Neural progenitor cell (in vitro differentiated cells): ENCODE measurements at regions not wholly inside any gene's neighbourhood (a gene's known extent, or its start where the extent isn't known, plus 50 kb on each side); places are given as distances from the start of the nearest gene placed in this dataset.

Experiments used
- DNase-seq: peaks from one replicate; pipeline ENCODE4 v3.0.0-alpha.2; 2016; ENCODE audit warnings: low spot score
- H2AFZ ChIP-seq: fragments of 200-600 bp; sonication (generic); replicated peaks from 2 replicates; pipeline ENCODE4 v1.6.1; 2016; ENCODE audit warnings: antibody characterized with exemption
- H3F3A ChIP-seq: fragments of 200-600 bp; sonication (generic); 2 replicates; pipeline ENCODE4 v1.6.1; 2016; ENCODE audit warnings: antibody characterized with exemption, low read depth
- H3K27ac ChIP-seq: fragments of 200-600 bp; sonication (generic); 2 replicates; pipeline ENCODE4 v1.5.1; 2016; ENCODE audit warnings: mild to moderate bottlenecking
- H3K27me3 ChIP-seq: fragments of 200-600 bp; sonication (generic); 2 replicates; pipeline ENCODE4 v1.6.1; 2016; ENCODE audit warnings: mild to moderate bottlenecking, moderate library complexity
- H3K36me3 ChIP-seq: fragments of 200-600 bp; sonication (generic); 2 replicates; pipeline ENCODE4 v1.5.1; 2016
- H3K4me1 ChIP-seq: fragments of 200-600 bp; sonication (generic); 2 replicates; pipeline ENCODE4 v1.6.1; 2016; ENCODE audit warnings: mixed run types
- H3K4me2 ChIP-seq: fragments of 200-600 bp; sonication (generic); 2 replicates; pipeline ENCODE4 v1.6.1; 2016
- H3K4me3 ChIP-seq: fragments of 200-600 bp; sonication (generic); 2 replicates; pipeline ENCODE4 v1.5.1; 2016
- H3K79me2 ChIP-seq: fragments of 200-600 bp; sonication (generic); 2 replicates; pipeline ENCODE4 v1.6.1; 2016; ENCODE audit warnings: low read depth
- H3K9ac ChIP-seq: fragments of 200-600 bp; sonication (generic); 2 replicates; pipeline ENCODE4 v1.6.1; 2016
- H3K9me3 ChIP-seq: fragments of 200-600 bp; sonication (generic); 2 replicates; pipeline ENCODE4 v1.5.1; 2016; ENCODE audit warnings: low read depth
- H4K20me1 ChIP-seq: fragments of 200-600 bp; sonication (generic); 2 replicates; pipeline ENCODE4 v1.6.1; 2016; ENCODE audit warnings: low read depth
- H3K27ac Mint-ChIP-seq: 3 replicates; pipeline ENCODE4 v1.8.0; 2021; ENCODE audit warnings: mixed read lengths
- H3K27me3 Mint-ChIP-seq: 2 replicates; pipeline ENCODE4 v1.8.0; 2022; ENCODE audit warnings: low read depth, mild to moderate bottlenecking, inconsistent platforms, moderate library complexity, mixed read lengths; ENCODE audit not compliant: insufficient read depth
- H3K36me3 Mint-ChIP-seq: 3 replicates; pipeline ENCODE4 v1.8.0; 2021; ENCODE audit warnings: mixed read lengths
- H3K4me1 Mint-ChIP-seq: 3 replicates; pipeline ENCODE4 v1.8.0; 2021; ENCODE audit warnings: mixed read lengths
- H3K4me3 Mint-ChIP-seq: 3 replicates; pipeline ENCODE4 v1.8.0; 2021; ENCODE audit warnings: mild to moderate bottlenecking, moderate library complexity, mixed read lengths
- H3K9me3 Mint-ChIP-seq: 3 replicates; pipeline ENCODE4 v1.8.0; 2020; ENCODE audit warnings: mixed read lengths
- EZH2 ChIP-seq: fragments of 200-600 bp; sonication (generic); IDR thresholded peaks from 2 replicates; pipeline ENCODE4 v1.6.1; 2017; ENCODE audit warnings: antibody characterized with exemption, mild to moderate bottlenecking, moderate library complexity
- EZH2phosphoT487 ChIP-seq: fragments of 200-600 bp; sonication (generic); IDR thresholded peaks from 2 replicates; pipeline ENCODE4 v1.6.1; 2017; ENCODE audit warnings: antibody characterized with exemption
- TF ChIP-seq, protein P1 (sequence below): fragments of 200-600 bp; sonication (generic); IDR thresholded peaks from 2 replicates; pipeline ENCODE4 v1.5.1; 2017; ENCODE audit warnings: antibody characterized with exemption, mild to moderate bottlenecking

DNA sequence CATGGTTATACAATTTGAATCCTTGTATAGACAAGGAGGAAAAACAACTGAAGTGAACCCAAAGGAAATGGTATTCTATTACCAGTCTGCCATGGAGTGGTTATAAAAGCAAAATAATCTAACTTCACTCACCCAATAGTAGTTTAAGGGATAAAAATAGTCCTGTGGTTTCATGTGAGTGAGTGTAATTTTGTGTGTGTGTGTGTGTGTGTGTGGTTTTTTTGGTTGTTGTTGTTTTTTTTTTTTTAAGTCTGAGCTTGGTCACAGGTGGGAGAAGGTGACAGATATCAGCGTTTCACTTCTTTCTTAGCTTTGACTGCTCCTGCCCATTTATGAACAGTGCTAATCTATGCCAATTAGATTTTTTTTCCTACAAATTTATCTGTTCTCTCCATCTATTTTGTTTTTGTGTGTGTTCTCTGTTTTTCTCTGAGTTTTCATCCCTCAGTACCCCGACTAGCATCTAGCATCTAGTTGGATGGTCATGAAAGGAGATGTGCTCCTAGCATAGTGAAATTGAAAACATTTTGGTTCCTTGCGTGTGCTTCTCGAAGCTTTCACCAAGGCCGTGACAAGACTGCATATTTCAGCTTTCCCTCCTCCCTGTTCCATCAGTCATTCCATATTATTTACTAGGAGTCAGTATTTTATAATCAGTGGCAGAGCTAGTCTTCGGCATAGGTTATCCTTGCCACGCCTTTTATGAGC is 200.1 kb upstream of the DTNA start:
- H3K27me3 Mint-ChIP-seq: no peaks in the 10 kb centered on the region
- H3K9ac ChIP-seq: no peak overlapping the region
- H3K9me3 Mint-ChIP-seq: no peaks in the 10 kb centered on the region

DNA sequence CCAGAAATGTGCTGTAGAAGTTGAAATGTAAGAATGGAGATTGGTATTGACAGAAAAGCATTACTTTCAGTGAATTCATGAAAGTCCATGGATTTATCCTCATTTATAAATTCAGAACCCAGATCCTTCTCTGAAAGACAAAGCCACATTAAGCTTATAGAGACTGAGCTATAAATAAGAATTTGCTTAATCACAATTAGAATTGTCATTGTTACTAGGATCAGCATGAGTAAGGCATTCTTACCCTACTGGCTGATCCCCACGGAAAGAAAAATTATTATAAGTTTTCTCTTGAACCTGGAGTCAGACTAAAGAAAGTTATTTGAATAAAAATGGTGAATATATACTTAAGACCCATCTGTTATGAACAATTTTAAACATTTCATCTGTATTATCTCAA is 199.2 kb upstream of the DTNA start:
- no peaks in the 10 kb centered on the region for H3K36me3 ChIP-seq
- peaks cover under 1% of the 10 kb centered on the region for H3K9me3 Mint-ChIP-seq
- H3K27me3 Mint-ChIP-seq: no peaks in the 10 kb centered on the region
- no peaks in the 10 kb centered on the region for H3K27me3 ChIP-seq
- H3K4me3 ChIP-seq: no peak overlapping the region
- TF ChIP-seq EZH2phosphoT487: no peak
- TF ChIP-seq, protein P1, sequence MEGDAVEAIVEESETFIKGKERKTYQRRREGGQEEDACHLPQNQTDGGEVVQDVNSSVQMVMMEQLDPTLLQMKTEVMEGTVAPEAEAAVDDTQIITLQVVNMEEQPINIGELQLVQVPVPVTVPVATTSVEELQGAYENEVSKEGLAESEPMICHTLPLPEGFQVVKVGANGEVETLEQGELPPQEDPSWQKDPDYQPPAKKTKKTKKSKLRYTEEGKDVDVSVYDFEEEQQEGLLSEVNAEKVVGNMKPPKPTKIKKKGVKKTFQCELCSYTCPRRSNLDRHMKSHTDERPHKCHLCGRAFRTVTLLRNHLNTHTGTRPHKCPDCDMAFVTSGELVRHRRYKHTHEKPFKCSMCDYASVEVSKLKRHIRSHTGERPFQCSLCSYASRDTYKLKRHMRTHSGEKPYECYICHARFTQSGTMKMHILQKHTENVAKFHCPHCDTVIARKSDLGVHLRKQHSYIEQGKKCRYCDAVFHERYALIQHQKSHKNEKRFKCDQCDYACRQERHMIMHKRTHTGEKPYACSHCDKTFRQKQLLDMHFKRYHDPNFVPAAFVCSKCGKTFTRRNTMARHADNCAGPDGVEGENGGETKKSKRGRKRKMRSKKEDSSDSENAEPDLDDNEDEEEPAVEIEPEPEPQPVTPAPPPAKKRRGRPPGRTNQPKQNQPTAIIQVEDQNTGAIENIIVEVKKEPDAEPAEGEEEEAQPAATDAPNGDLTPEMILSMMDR: no peak
- TF ChIP-seq EZH2: no peak
- no peak overlapping the region for H2AFZ ChIP-seq
- H3K9me3 ChIP-seq: no peaks in the 10 kb centered on the region
- no peaks in the 10 kb centered on the region for H3F3A ChIP-seq
- H3K4me2 ChIP-seq: no peak overlapping the region
- H3K9ac ChIP-seq: no peak overlapping the region
- no peaks in the 10 kb centered on the region for H3K79me2 ChIP-seq
- H3K27ac Mint-ChIP-seq: no peak overlapping the region
- H3K27ac ChIP-seq: no peak overlapping the region
- DNase-seq: no peak
- no peaks in the 10 kb centered on the region for H3K4me1 Mint-ChIP-seq
- no peak overlapping the region for H3K4me3 Mint-ChIP-seq
- no peaks in the 10 kb centered on the region for H3K36me3 Mint-ChIP-seq
- no peaks in the 10 kb centered on the region for H3K4me1 ChIP-seq
- H4K20me1 ChIP-seq: no peaks in the 10 kb centered on the region

More for the DNA sequence above, 200.1 kb upstream of the DTNA start:
- Histone ChIP-seq H4K20me1 (no peaks in the 10 kb centered on the region), H3F3A (no peaks in the 10 kb centered on the region), H3K27ac (no peak overlapping the region), H3K27me3 (no peaks in the 10 kb centered on the region), H3K79me2 (no peaks in the 10 kb centered on the region), H3K9me3 (no peaks in the 10 kb centered on the region), H3K36me3 (no peaks in the 10 kb centered on the region), H3K4me2 (no peak overlapping the region), H3K4me1 (no peaks in the 10 kb centered on the region), H3K4me3 (no peak overlapping the region), H2AFZ (no peak overlapping the region)
- no peaks in the 10 kb centered on the region for H3K4me1 Mint-ChIP-seq
- H3K27ac Mint-ChIP-seq: no peak overlapping the region
- DNase-seq: no peak
- no peaks in the 10 kb centered on the region for H3K36me3 Mint-ChIP-seq
- TF ChIP-seq, protein P1: no peak
- no peak for TF ChIP-seq EZH2phosphoT487
- H3K4me3 Mint-ChIP-seq: no peak overlapping the region

DNA sequence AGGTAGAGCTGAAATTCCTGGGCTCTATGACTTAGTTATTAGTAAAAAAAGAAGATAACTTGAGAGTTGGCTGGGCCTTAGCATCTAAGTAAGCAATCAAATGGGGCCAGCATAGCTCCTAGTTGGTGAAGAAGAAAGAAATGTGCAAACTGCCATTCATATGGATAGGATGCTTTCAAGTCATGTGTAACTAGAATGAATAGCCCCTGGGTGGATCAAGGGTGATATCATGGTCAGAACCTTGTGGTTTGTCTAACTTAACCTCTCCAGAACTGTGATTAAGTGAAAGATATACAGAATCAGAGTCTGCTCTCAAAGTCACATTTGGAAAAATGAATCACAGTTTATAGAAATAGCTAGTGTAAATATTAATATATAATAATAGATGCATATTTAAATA is 198.7 kb upstream of the DTNA start:
- H3K36me3 ChIP-seq: no peaks in the 10 kb centered on the region
- H3K27ac ChIP-seq: no peak overlapping the region
- H3F3A ChIP-seq: no peaks in the 10 kb centered on the region
- H3K9ac ChIP-seq: no peak overlapping the region
- H3K27me3 Mint-ChIP-seq: no peaks in the 10 kb centered on the region
- H3K27ac Mint-ChIP-seq: no peak overlapping the region
- DNase-seq: no peak
- H3K4me1 Mint-ChIP-seq: no peaks in the 10 kb centered on the region
- no peaks in the 10 kb centered on the region for H4K20me1 ChIP-seq
- H3K4me3 Mint-ChIP-seq: no peak overlapping the region
- H3K4me2 ChIP-seq: no peak overlapping the region
- no peaks in the 10 kb centered on the region for H3K27me3 ChIP-seq
- no peak overlapping the region for H3K4me3 ChIP-seq
- H3K9me3 ChIP-seq: no peaks in the 10 kb centered on the region
- H3K9me3 Mint-ChIP-seq: peaks cover 4% of the 10 kb centered on the region
- no peaks in the 10 kb centered on the region for H3K36me3 Mint-ChIP-seq
- no peaks in the 10 kb centered on the region for H3K79me2 ChIP-seq
- H3K4me1 ChIP-seq: no peaks in the 10 kb centered on the region
- H2AFZ ChIP-seq: no peak overlapping the region
- TF ChIP-seq EZH2phosphoT487: no peak
- TF ChIP-seq, protein P1: no peak
- TF ChIP-seq EZH2: no peak
